ENCODE measurements at regions not wholly inside any gene's neighbourhood (a gene's known extent, or its start where the extent isn't known, plus 50 kb on each side); places are given as distances from the start of the nearest gene placed in this dataset.

DNA sequence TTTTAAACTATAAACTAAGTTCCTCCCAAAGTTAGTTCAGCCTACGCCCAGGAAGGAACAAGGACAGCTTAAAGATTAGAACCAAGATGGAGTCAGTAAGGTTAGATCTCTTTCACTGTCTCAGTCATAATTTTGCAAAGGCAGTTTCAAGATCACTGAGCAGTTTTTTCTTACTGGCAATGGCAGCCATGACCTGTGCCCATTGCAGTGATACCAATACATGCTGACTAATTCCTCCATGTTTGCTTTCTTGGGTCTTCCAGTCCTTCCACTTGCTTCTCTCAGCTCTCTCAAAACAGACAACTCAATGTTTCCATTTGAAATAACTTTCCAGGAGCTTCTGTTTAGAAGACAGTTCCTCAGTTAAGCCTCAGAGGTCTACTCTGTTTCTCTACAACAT lies 79.5 kb downstream of the PCDH18 start:
- Histone ChIP-seq H3K4me3 (ENCODE audit: low read depth, low read length) (no peak overlapping the region), H3K4me1 (ENCODE audit: control insufficient read depth, insufficient read depth, low read length) (no peaks in the 10 kb centered on the region), H3K9me3 (ENCODE audit: control insufficient read depth, insufficient read depth, low read depth, low read length) (no peaks in the 10 kb centered on the region), H3K36me3 (ENCODE audit: control insufficient read depth in 2 of 2, insufficient read depth in 1 of 2, low read length in 2 of 2) (no peaks in the 10 kb centered on the region), H3K27ac (ENCODE audit: extremely low read depth, low read depth, low read length) (no peak overlapping the region)
- ChIA-PET POLR2A (no interaction called here), CTCF (no interaction called here)
- TF ChIP-seq ZNF76 (tag by site-specific recombination; IDR thresholded peaks at IDR 0.05; ENCODE audit: borderline replicate concordance, low read depth): no peak
- no peak for TF ChIP-seq BCL11B (tag by site-specific recombination; IDR thresholded peaks at IDR 0.05; ENCODE audit: low read depth)
- no peak for TF ChIP-seq YY1 (tag by site-specific recombination; IDR thresholded peaks at IDR 0.05)
- TF ChIP-seq ZSCAN23 (tag by site-specific recombination; IDR thresholded peaks at IDR 0.05): no peak

DNA sequence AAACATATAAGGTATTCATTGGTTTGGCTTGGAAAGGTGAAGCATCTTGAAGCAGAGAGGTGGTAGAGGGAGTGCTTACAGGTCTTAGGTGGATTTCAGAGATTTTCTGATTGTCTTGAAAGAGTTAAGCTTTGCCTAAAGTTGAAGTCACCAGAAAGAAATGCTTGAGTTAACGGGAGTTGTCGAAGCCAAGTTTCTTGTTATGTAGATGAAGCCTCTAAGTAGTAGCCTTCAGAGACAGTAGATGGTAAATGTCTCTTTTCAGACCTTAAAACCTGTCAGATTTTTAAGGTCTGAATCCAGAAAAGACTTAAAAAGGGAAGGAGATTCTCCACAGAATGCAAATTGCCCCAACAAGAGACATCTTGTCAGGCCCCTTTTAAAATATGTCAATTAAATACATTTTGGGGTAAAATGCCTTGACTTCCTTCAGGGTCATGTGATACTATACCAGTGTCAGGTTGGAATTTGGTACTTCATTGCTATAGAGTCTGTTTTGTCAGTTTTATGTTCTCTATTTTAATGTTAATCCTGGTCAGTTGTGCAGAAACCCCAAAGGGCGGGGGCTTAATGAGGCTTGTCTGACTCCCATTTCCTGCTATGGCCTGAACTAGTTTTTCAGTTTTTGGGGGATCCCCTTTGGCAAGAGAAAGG lies 81.0 kb downstream of the PCDH18 start:
- ChIA-PET POLR2A (no interaction called here), CTCF (no interaction called here)
- Histone ChIP-seq H3K4me3 (ENCODE audit: low read depth, low read length) (no peak overlapping the region), H3K36me3 (ENCODE audit: control insufficient read depth in 2 of 2, insufficient read depth in 1 of 2, low read length in 2 of 2) (no peaks in the 10 kb centered on the region), H3K4me1 (ENCODE audit: control insufficient read depth, insufficient read depth, low read length) (no peaks in the 10 kb centered on the region), H3K27ac (ENCODE audit: extremely low read depth, low read depth, low read length) (no peak overlapping the region), H3K9me3 (ENCODE audit: control insufficient read depth, insufficient read depth, low read depth, low read length) (no peaks in the 10 kb centered on the region)
- TF ChIP-seq ZNF37A (tag by site-specific recombination; IDR thresholded peaks at IDR 0.05) (no peak), TSHZ1 (tag by site-specific recombination; IDR thresholded peaks at IDR 0.05; ENCODE audit: borderline replicate concordance) (no peak), ZFP69B (tag by site-specific recombination; IDR thresholded peaks at IDR 0.05) (no peak), ZNF639 (tag by site-specific recombination; IDR thresholded peaks at IDR 0.05) (no peak), ZNF501 (tag by site-specific recombination; IDR thresholded peaks at IDR 0.05) (no peak), ZNF530 (tag by site-specific recombination; IDR thresholded peaks at IDR 0.05; ENCODE audit: low read depth) (no peak)

- no peak overlapping the region for H3K27ac ChIP-seq (ENCODE audit: extremely low read depth, low read depth, low read length)
- peaks cover 8% of the 10 kb centered on the region; the same call in 1 of the 2 replicates for H3K4me1 ChIP-seq (ENCODE audit: control insufficient read depth, insufficient read depth, low read length)
- POLR2A ChIA-PET: interaction anchor here (0.7 kb wide), 1 partner anchor 109 kb away, joined by 3 read pairs; no protein-coding TSS in a partner anchor
- no peaks in the 10 kb centered on the region for H3K9me3 ChIP-seq (ENCODE audit: control insufficient read depth, insufficient read depth, low read depth, low read length)
- H3K36me3 ChIP-seq (ENCODE audit: control insufficient read depth in 2 of 2, insufficient read depth in 1 of 2, low read length in 2 of 2): no peaks in the 10 kb centered on the region
- H3K4me3 ChIP-seq (ENCODE audit: low read depth, low read length): no peak overlapping the region
- CTCF ChIA-PET: interaction anchor here (0.7 kb wide), 1 partner anchor 299 kb away, joined by 3 read pairs; no protein-coding TSS in a partner anchor
- TF ChIP-seq ZNF274 (IDR thresholded peaks at IDR 0.05; ENCODE audit: low read length) (no peak), ZNF274 (tag by site-specific recombination; IDR thresholded peaks at IDR 0.05; ENCODE audit: borderline replicate concordance) (no peak), PBX3 (CRISPR knock-in tag; IDR thresholded peaks at IDR 0.05) (no peak), ZNF510 (tag by site-specific recombination; IDR thresholded peaks at IDR 0.05; ENCODE audit: insufficient replicate concordance) (no peak), ZNF324 (tag by site-specific recombination; IDR thresholded peaks at IDR 0.05) (no peak), ZNF654 (tag by site-specific recombination; IDR thresholded peaks at IDR 0.05; ENCODE audit: low read depth) (no peak), GLI4 (tag by site-specific recombination; IDR thresholded peaks at IDR 0.05) (no peak)
- TF ChIP-seq, protein P1, sequence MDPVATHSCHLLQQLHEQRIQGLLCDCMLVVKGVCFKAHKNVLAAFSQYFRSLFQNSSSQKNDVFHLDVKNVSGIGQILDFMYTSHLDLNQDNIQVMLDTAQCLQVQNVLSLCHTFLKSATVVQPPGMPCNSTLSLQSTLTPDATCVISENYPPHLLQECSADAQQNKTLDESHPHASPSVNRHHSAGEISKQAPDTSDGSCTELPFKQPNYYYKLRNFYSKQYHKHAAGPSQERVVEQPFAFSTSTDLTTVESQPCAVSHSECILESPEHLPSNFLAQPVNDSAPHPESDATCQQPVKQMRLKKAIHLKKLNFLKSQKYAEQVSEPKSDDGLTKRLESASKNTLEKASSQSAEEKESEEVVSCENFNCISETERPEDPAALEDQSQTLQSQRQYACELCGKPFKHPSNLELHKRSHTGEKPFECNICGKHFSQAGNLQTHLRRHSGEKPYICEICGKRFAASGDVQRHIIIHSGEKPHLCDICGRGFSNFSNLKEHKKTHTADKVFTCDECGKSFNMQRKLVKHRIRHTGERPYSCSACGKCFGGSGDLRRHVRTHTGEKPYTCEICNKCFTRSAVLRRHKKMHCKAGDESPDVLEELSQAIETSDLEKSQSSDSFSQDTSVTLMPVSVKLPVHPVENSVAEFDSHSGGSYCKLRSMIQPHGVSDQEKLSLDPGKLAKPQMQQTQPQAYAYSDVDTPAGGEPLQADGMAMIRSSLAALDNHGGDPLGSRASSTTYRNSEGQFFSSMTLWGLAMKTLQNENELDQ (tag by site-specific recombination; IDR thresholded peaks at IDR 0.05; ENCODE audit: low read depth): no peak
- TF ChIP-seq, protein P2, sequence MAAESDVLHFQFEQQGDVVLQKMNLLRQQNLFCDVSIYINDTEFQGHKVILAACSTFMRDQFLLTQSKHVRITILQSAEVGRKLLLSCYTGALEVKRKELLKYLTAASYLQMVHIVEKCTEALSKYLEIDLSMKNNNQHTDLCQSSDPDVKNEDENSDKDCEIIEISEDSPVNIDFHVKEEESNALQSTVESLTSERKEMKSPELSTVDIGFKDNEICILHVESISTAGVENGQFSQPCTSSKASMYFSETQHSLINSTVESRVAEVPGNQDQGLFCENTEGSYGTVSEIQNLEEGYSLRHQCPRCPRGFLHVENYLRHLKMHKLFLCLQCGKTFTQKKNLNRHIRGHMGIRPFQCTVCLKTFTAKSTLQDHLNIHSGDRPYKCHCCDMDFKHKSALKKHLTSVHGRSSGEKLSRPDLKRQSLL (tag by site-specific recombination; IDR thresholded peaks at IDR 0.05): no peak
- TF ChIP-seq, protein P3, sequence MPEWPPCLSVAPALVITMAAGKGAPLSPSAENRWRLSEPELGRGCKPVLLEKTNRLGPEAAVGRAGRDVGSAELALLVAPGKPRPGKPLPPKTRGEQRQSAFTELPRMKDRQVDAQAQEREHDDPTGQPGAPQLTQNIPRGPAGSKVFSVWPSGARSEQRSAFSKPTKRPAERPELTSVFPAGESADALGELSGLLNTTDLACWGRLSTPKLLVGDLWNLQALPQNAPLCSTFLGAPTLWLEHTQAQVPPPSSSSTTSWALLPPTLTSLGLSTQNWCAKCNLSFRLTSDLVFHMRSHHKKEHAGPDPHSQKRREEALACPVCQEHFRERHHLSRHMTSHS (tag by site-specific recombination; IDR thresholded peaks at IDR 0.05): no peak
These were observed 83.9 kb downstream of the PCDH18 start for GRCh38 chr4:137448402-137448801.
